Neural crest cell (in vitro differentiated cells): ENCODE measurements at regions not wholly inside any gene's neighbourhood (a gene's known extent, or its start where the extent isn't known, plus 50 kb on each side); places are given as distances from the start of the nearest gene placed in this dataset.

ENCODE experiments used
- DNase-seq: peaks from one replicate; pipeline ENCODE4 v3.0.0; 2021; ENCODE audit warnings: low read depth, mixed read lengths, low spot score
- H3K27ac Mint-ChIP-seq: one replicate; pipeline ENCODE4 v1.8.0; 2021; ENCODE audit warnings: mild to moderate bottlenecking, mixed read lengths; ENCODE audit not compliant: unreplicated experiment
- H3K27me3 Mint-ChIP-seq: 2 replicates; pipeline ENCODE4 v1.8.0; 2021; ENCODE audit warnings: low read depth, mild to moderate bottlenecking, mixed read lengths
- H3K36me3 Mint-ChIP-seq: 2 replicates; pipeline ENCODE4 v1.8.0; 2021; ENCODE audit warnings: low read depth, mild to moderate bottlenecking, mixed read lengths
- H3K4me1 Mint-ChIP-seq: 2 replicates; pipeline ENCODE4 v1.8.0; 2021; ENCODE audit warnings: mixed read lengths
- H3K4me3 Mint-ChIP-seq: one replicate; pipeline ENCODE4 v1.8.0; 2021; ENCODE audit warnings: mild to moderate bottlenecking, mixed read lengths
- H3K9me3 Mint-ChIP-seq: 2 replicates; pipeline ENCODE4 v1.8.0; 2021; ENCODE audit warnings: mixed read lengths
- TF ChIP-seq, protein P1 (sequence below): fragments of 200-600 bp; sonication (generic); conservative IDR thresholded peaks from 2 replicates; pipeline ENCODE4 v1.5.0; 2021; ENCODE audit warnings: antibody characterized with exemption, mild to moderate bottlenecking

GRCh38 chr2:145649061-145649460 is 1129.1 kb upstream of the ZEB2 start:
- no peak overlapping the region for H3K27ac Mint-ChIP-seq
- H3K36me3 Mint-ChIP-seq: no peaks in the 10 kb centered on the region
- peaks cover 6% of the 10 kb centered on the region for H3K4me1 Mint-ChIP-seq
- H3K4me3 Mint-ChIP-seq: no peak overlapping the region
- H3K27me3 Mint-ChIP-seq: no peaks in the 10 kb centered on the region
- no peak for DNase-seq
- TF ChIP-seq, protein P1, sequence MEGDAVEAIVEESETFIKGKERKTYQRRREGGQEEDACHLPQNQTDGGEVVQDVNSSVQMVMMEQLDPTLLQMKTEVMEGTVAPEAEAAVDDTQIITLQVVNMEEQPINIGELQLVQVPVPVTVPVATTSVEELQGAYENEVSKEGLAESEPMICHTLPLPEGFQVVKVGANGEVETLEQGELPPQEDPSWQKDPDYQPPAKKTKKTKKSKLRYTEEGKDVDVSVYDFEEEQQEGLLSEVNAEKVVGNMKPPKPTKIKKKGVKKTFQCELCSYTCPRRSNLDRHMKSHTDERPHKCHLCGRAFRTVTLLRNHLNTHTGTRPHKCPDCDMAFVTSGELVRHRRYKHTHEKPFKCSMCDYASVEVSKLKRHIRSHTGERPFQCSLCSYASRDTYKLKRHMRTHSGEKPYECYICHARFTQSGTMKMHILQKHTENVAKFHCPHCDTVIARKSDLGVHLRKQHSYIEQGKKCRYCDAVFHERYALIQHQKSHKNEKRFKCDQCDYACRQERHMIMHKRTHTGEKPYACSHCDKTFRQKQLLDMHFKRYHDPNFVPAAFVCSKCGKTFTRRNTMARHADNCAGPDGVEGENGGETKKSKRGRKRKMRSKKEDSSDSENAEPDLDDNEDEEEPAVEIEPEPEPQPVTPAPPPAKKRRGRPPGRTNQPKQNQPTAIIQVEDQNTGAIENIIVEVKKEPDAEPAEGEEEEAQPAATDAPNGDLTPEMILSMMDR: no peak
- peaks cover 14% of the 10 kb centered on the region for H3K9me3 Mint-ChIP-seq

GRCh38 chr2:145644820-145645302 is 1124.9 kb upstream of the ZEB2 start:
- Mint-ChIP-seq H3K36me3 (no peaks in the 10 kb centered on the region), H3K4me3 (no peak overlapping the region), H3K4me1 (peaks cover 4% of the 10 kb centered on the region), H3K27me3 (no peaks in the 10 kb centered on the region), H3K27ac (no peak overlapping the region), H3K9me3 (peaks cover 4% of the 10 kb centered on the region)
- TF ChIP-seq, protein P1: no peak
- no peak for DNase-seq

DNA sequence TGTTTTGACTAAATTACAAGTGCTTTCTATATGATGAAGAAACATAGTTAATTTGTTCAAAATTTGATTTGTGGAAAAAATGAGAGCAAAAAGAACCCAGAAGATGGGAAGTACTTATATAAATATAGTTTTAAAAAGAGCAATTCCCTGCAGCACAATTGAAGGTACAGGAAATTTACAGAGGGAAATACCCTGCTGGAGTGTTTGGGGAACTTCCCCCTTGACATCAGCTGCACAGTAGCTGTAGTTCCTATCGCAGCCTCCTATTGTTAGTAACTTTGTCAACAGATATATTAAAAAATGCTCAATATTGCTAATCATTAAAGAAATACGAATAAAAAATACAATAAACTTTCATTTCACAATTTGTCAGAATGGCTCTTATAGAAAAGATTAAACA is 1118.8 kb upstream of the ZEB2 start:
- Mint-ChIP-seq H3K27ac (no peak overlapping the region), H3K4me1 (no peaks in the 10 kb centered on the region), H3K27me3 (no peaks in the 10 kb centered on the region), H3K4me3 (no peak overlapping the region), H3K36me3 (no peaks in the 10 kb centered on the region), H3K9me3 (no peaks in the 10 kb centered on the region)
- DNase-seq: no peak
- TF ChIP-seq, protein P1: no peak

DNA sequence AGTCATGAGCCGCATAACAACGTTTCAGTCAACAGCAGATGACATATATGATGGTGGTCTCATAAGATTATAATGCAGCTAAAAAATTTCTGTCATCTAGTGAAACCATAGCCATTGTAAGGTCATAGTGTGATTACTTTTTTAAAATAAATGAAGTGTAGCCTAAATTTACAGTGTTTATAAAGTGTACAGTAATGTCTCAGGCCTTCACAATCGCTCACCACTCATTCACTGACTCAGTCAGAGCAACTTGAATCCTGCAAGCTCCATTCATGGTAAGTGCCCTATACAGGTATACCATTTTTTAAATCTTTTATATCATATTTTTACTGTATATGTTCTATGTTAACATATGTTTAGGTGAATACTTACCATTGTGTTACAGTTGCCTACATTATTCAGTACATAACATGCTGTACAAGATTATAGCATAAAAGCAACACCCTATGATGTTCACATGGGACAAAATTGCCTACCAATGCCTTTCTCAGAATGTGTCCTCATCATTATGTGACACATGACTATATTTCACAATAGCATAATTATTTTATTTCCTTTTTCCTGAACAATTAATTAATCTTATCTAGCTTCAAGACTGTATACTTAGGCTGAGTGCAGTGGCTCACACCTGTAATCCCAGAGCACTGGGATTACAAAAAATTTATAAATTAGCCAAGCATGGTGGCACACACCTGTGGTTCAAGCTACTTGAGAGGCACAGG is 1115.9 kb upstream of the ZEB2 start:
- Mint-ChIP-seq H3K4me1 (no peaks in the 10 kb centered on the region), H3K27ac (no peak overlapping the region), H3K4me3 (no peak overlapping the region), H3K9me3 (no peaks in the 10 kb centered on the region), H3K27me3 (no peaks in the 10 kb centered on the region), H3K36me3 (no peaks in the 10 kb centered on the region)
- TF ChIP-seq, protein P1: no peak
- no peak for DNase-seq

DNA sequence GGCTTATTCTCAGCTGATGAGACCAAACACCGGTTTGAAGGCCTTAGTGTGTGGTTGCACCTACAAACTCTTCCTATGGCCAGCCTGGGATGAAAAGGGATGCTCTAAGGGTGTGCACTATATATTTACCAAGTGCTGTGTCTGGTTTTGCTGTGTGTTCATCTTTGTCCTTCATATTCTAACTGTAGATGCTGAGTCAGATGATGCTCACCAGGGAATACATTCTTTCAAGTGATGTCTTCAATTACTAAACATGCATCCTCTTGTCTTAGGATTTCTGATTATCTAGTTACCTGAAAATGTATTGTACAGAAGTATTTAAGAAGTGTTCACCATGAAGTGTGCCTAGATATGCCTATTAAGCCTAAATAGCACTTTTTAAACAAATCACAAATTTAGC is 1111.6 kb upstream of the ZEB2 start:
- TF ChIP-seq, protein P1: no peak
- Mint-ChIP-seq H3K27ac (no peak overlapping the region), H3K4me1 (peaks cover 3% of the 10 kb centered on the region), H3K27me3 (no peaks in the 10 kb centered on the region), H3K4me3 (no peak overlapping the region), H3K9me3 (no peaks in the 10 kb centered on the region), H3K36me3 (no peaks in the 10 kb centered on the region)
- no peak for DNase-seq
